Osteoblast (primary cell): ENCODE measurements at regions not wholly inside any gene's neighbourhood (a gene's known extent, or its start where the extent isn't known, plus 50 kb on each side); places are given as distances from the start of the nearest gene placed in this dataset.

Experiments used
- DNase-seq: peaks from one replicate; pipeline ENCODE4 v3.0.0; 2011; ENCODE audit warnings: low spot score, mixed read lengths; ENCODE audit not compliant: insufficient read length; ENCODE audit errors: missing footprints
- H2AFZ ChIP-seq: 2 replicates; pipeline ENCODE4 v1.6.0; 2011; ENCODE audit warnings: mild to moderate bottlenecking, low read length
- H3K27ac ChIP-seq: 2 replicates; pipeline ENCODE4 v1.5.1; 2011; ENCODE audit warnings: mild to moderate bottlenecking, low read depth, low read length, moderate library complexity
- H3K27me3 ChIP-seq: 2 replicates; pipeline ENCODE4 v1.6.0; 2012; ENCODE audit warnings: mild to moderate bottlenecking, control low read depth, inconsistent platforms, low read length, moderate library complexity; ENCODE audit not compliant: insufficient read depth
- H3K36me3 ChIP-seq: 2 replicates; pipeline ENCODE4 v1.5.1; 2011; ENCODE audit warnings: mild to moderate bottlenecking, low read length, control low read depth, moderate library complexity; ENCODE audit not compliant: insufficient read depth
- H3K4me1 ChIP-seq: 2 replicates; pipeline ENCODE4 v1.5.1; 2011; ENCODE audit warnings: mild to moderate bottlenecking, low read length, control low read depth, moderate library complexity; ENCODE audit not compliant: insufficient read depth
- H3K4me2 ChIP-seq: 2 replicates; pipeline ENCODE4 v1.6.0; 2011; ENCODE audit warnings: mild to moderate bottlenecking, low read length; ENCODE audit not compliant: insufficient read depth
- H3K4me3 ChIP-seq: fragments of 200-600 bp; sonication (generic); 3 replicates; pipeline ENCODE4 v1.5.1; 2012; ENCODE audit warnings: mild to moderate bottlenecking, low read length, inconsistent platforms; ENCODE audit not compliant: insufficient read depth
- H3K79me2 ChIP-seq: 2 replicates; pipeline ENCODE4 v1.6.0; 2012; ENCODE audit warnings: mild to moderate bottlenecking, low read length, control low read depth, inconsistent platforms; ENCODE audit not compliant: insufficient read depth
- H3K9me3 ChIP-seq: 2 replicates; pipeline ENCODE4 v1.5.1; 2011; ENCODE audit warnings: low read depth, low read length, control low read depth
- H4K20me1 ChIP-seq: 2 replicates; pipeline ENCODE4 v1.6.0; 2012; ENCODE audit warnings: mild to moderate bottlenecking, low read length, control low read depth; ENCODE audit not compliant: insufficient read depth
- TF ChIP-seq, protein P1 (sequence below): IDR thresholded peaks from 2 replicates; pipeline ENCODE4 v1.5.1; 2011; ENCODE audit warnings: mild to moderate bottlenecking, low read depth, low read length, moderate library complexity; ENCODE audit errors: extremely low read depth

DNA sequence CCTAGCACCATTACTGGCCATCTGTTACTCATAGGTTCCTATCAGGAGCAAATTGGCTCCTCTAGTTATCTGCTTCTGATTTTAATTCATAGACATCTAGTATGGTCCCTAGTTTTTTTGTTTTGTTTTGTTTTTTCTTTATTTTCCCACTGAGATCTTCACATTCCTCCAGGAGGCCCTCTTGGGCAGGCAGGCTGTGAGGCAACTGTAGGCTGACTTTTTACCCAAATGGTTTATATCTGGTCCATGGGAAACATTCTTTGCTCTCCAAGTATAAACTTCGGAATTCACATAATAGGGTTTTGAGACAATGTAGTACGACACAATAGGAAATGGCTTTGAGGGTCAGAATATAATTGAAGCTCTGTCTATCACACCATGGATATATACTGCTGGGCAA is 250.9 kb upstream of the DAB2 start:
- no peak overlapping the region for H3K4me2 ChIP-seq
- H2AFZ ChIP-seq = peak overlapping the region; percentile 17
- no peaks in the 10 kb centered on the region for H3K9me3 ChIP-seq
- no peaks in the 10 kb centered on the region for H3K36me3 ChIP-seq
- H3K4me1 ChIP-seq = peaks cover 16% of the 10 kb centered on the region
- TF ChIP-seq, protein P1, sequence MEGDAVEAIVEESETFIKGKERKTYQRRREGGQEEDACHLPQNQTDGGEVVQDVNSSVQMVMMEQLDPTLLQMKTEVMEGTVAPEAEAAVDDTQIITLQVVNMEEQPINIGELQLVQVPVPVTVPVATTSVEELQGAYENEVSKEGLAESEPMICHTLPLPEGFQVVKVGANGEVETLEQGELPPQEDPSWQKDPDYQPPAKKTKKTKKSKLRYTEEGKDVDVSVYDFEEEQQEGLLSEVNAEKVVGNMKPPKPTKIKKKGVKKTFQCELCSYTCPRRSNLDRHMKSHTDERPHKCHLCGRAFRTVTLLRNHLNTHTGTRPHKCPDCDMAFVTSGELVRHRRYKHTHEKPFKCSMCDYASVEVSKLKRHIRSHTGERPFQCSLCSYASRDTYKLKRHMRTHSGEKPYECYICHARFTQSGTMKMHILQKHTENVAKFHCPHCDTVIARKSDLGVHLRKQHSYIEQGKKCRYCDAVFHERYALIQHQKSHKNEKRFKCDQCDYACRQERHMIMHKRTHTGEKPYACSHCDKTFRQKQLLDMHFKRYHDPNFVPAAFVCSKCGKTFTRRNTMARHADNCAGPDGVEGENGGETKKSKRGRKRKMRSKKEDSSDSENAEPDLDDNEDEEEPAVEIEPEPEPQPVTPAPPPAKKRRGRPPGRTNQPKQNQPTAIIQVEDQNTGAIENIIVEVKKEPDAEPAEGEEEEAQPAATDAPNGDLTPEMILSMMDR = no peak
- H3K27ac ChIP-seq = no peak overlapping the region
- no peaks in the 10 kb centered on the region for H3K79me2 ChIP-seq
- peaks cover 4% of the 10 kb centered on the region for H3K27me3 ChIP-seq
- no peak for DNase-seq
- no peak overlapping the region for H3K4me3 ChIP-seq
- no peaks in the 10 kb centered on the region for H4K20me1 ChIP-seq

- Histone ChIP-seq H2AFZ (no peak overlapping the region), H3K9me3 (no peaks in the 10 kb centered on the region), H3K4me3 (no peak overlapping the region), H3K79me2 (no peaks in the 10 kb centered on the region), H4K20me1 (no peaks in the 10 kb centered on the region), H3K4me1 (peaks cover 16% of the 10 kb centered on the region), H3K36me3 (no peaks in the 10 kb centered on the region), H3K27me3 (peaks cover 1% of the 10 kb centered on the region), H3K27ac (peak overlapping the region; percentile 53), H3K4me2 (no peak overlapping the region)
- no peak for DNase-seq
- TF ChIP-seq, protein P1 = no peak
Measured at GRCh38 chr5:39674209-39675082, 249.7 kb upstream of the DAB2 start.

- Histone ChIP-seq H2AFZ (no peak overlapping the region), H3K36me3 (no peaks in the 10 kb centered on the region), H3K9me3 (no peaks in the 10 kb centered on the region), H3K27me3 (no peaks in the 10 kb centered on the region), H3K4me1 (peaks cover 16% of the 10 kb centered on the region), H3K4me2 (no peak overlapping the region), H3K27ac (no peak overlapping the region), H3K4me3 (no peak overlapping the region), H3K79me2 (no peaks in the 10 kb centered on the region), H4K20me1 (no peaks in the 10 kb centered on the region)
- no peak for DNase-seq
- TF ChIP-seq, protein P1 = no peak
Measured at GRCh38 chr5:39671561-39671961, 246.8 kb upstream of the DAB2 start.

DNA sequence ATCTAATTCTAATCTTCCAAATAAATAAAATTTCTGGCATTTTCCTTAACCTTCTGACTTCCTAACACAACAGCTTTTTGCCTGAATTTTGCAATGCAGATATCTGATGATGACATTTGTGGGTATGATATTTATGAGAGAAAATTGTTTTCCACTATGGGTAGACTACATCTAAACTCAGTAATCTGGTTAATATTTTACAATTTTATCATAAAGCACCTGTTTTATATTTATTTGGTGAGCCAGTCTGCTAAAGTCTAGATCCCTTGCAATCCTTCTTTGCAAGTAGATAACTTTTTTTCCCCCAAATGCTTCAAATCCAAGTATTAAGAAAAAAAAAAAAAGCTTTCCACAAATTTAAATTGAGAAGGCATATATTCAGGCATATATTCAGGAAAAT is 246.2 kb upstream of the DAB2 start:
- Histone ChIP-seq H3K4me3 (no peak overlapping the region), H3K27ac (no peak overlapping the region), H3K36me3 (no peaks in the 10 kb centered on the region), H3K9me3 (no peaks in the 10 kb centered on the region), H3K4me2 (no peak overlapping the region), H2AFZ (no peak overlapping the region), H3K79me2 (no peaks in the 10 kb centered on the region), H3K4me1 (peaks cover 16% of the 10 kb centered on the region), H4K20me1 (no peaks in the 10 kb centered on the region), H3K27me3 (no peaks in the 10 kb centered on the region)
- TF ChIP-seq, protein P1 = no peak
- DNase-seq = no peak
